ENCODE measurements at regions not wholly inside any gene's neighbourhood (a gene's known extent, or its start where the extent isn't known, plus 50 kb on each side); places are given as distances from the start of the nearest gene placed in this dataset.

DNA sequence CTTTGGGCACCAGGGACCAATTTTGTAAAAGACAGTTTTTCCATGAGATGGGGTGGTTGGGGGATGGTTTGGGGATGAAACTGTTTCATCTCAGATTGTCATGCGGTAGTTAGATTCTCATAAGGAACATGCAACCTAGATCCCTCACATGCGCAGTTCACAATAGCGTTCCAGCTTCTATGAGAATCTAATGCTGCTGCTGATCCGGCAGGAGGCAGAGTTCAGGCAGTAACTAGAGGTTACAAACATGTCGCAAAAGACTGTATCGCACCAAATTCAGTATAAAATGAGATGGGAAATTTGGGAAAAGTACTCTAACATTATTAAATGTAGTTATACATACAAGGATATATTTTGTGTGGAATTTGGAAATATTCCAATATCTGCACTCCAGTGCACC, 213.2 kb upstream of the LRFN5 start:
- Histone ChIP-seq H3K27ac (no peak overlapping the region), H3K27me3 (no peaks in the 10 kb centered on the region), H3K4me1 (no peaks in the 10 kb centered on the region), H3K36me3 (no peaks in the 10 kb centered on the region), H3K9me3 (no peaks in the 10 kb centered on the region), H3K4me3 (replicated peaks in 1 of 3) (no peak overlapping the region)
- 80 to 81% methylated on average over 6 of the region's 6 CpGs for WGBS, 2 donors
- TF ChIP-seq POLR2A (IDR thresholded peaks at IDR 0.05): no peak
- no peak for TF ChIP-seq CTCF (IDR thresholded peaks at IDR 0.05)
- intact Hi-C loops (cut with DNase I): no loop called here
- DNase-seq: no peak

DNA sequence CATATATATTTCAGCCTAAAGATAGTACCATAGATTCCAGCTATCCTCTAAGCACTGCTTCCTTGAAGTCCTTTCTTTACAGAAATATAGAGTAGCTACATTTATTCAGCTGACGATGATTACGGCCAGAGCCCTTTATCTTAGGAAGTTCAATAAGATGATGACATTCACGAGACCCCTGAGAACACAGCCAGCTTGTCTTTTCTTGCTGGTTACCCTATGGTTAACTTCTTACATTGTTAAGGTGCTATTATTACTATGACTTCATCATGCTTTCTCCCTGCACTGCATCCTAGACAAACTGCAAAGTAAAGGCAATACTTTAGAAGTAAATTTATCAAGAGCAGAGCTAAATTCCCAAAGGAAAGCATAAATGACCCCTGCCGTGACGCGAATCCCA, 214.4 kb upstream of the LRFN5 start:
- H3K27me3 ChIP-seq: no peaks in the 10 kb centered on the region
- intact Hi-C loops (cut with DNase I): no loop called here
- no peaks in the 10 kb centered on the region for H3K36me3 ChIP-seq
- H3K4me3 ChIP-seq (replicated peaks in 1 of 3): no peak overlapping the region
- no peak overlapping the region for H3K27ac ChIP-seq
- no peaks in the 10 kb centered on the region for H3K9me3 ChIP-seq
- no peak for TF ChIP-seq POLR2A (IDR thresholded peaks at IDR 0.05)
- no peak for TF ChIP-seq CTCF (IDR thresholded peaks at IDR 0.05)
- no peaks in the 10 kb centered on the region for H3K4me1 ChIP-seq
- no peak for DNase-seq
- WGBS, 2 donors: 84 to 89% methylated on average over 6 of the region's 6 CpGs

DNA sequence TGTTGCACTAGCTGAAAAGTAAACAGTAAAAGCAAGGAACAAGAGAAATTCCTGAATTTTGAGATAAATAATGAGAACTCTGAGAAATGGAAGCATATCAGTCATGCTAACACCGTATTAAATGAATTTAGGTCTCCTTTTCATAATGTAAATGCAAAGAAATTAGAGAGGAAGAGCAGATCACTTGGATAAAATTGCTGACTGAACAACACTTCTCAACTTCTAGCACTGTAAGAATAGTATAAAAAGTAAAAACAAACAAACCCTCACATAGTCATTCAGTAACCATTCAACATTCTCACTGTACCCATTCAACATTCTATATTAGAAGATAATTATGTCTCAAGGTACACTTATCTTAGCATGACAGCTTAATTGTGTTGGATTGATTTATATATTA, 217.3 kb upstream of the LRFN5 start:
- no peaks in the 10 kb centered on the region for H3K9me3 ChIP-seq
- TF ChIP-seq POLR2A (IDR thresholded peaks at IDR 0.05) (no peak), CTCF (IDR thresholded peaks at IDR 0.05) (no peak)
- H3K4me1 ChIP-seq: no peaks in the 10 kb centered on the region
- H3K4me3 ChIP-seq (replicated peaks in 1 of 3): no peak overlapping the region
- no peaks in the 10 kb centered on the region for H3K27me3 ChIP-seq
- 85 to 91% methylated on average over 1 of the region's 1 CpG for WGBS, 2 donors
- no peak for DNase-seq
- intact Hi-C loops (cut with DNase I): no loop called here
- no peak overlapping the region for H3K27ac ChIP-seq
- no peaks in the 10 kb centered on the region for H3K36me3 ChIP-seq

GRCh38 chr14:41385797-41386196, 220.9 kb upstream of the LRFN5 start:
- DNase-seq: no peak
- Histone ChIP-seq H3K4me1 (no peaks in the 10 kb centered on the region), H3K27ac (no peak overlapping the region), H3K4me3 (replicated peaks in 1 of 3) (no peak overlapping the region), H3K9me3 (no peaks in the 10 kb centered on the region), H3K36me3 (no peaks in the 10 kb centered on the region), H3K27me3 (no peaks in the 10 kb centered on the region)
- intact Hi-C loops (cut with DNase I): no loop called here
- TF ChIP-seq POLR2A (IDR thresholded peaks at IDR 0.05) (no peak), CTCF (IDR thresholded peaks at IDR 0.05) (no peak)
- WGBS, 2 donors: 79 to 80% methylated on average over 1 of the region's 1 CpG

DNA sequence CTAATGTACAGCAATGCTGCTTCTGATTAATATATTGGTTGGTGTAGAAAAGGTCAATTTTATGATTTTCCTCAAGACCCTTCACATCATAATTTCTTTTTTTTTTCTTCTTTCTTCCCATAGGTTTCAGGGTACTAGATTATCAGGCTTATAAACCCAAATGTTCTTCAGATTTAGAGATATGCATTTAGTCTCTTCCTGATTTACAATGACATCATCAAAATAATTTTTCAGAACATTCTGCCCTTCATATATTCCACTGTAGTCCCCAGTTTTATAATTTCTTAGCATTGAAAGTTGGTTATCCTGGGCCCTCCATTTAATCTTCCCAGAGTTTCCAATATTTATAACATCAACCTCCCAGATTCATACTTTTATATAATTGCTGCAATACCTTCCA, 226.7 kb upstream of the LRFN5 start:
- Histone ChIP-seq H3K27ac (no peak overlapping the region), H3K36me3 (no peaks in the 10 kb centered on the region), H3K27me3 (no peaks in the 10 kb centered on the region), H3K4me3 (replicated peaks in 1 of 3) (no peak overlapping the region), H3K9me3 (no peaks in the 10 kb centered on the region), H3K4me1 (no peaks in the 10 kb centered on the region)
- TF ChIP-seq POLR2A (IDR thresholded peaks at IDR 0.05) (no peak), CTCF (IDR thresholded peaks at IDR 0.05) (no peak)
- no peak for DNase-seq
- intact Hi-C loops (cut with DNase I): no loop called here
